GM12878 (cell line): ENCODE measurements at regions not wholly inside any gene's neighbourhood (a gene's known extent, or its start where the extent isn't known, plus 50 kb on each side); places are given as distances from the start of the nearest gene placed in this dataset.

Experiments used
- ATAC-seq: fragments of 200-7000 bp; cut with Tn5 transposase; 3 replicates; pipeline ENCODE4 v1.9.1; 2020; ENCODE audit warnings: mild to moderate bottlenecking, moderate library complexity
- BruUV-seq: library from RNA; stranded (reverse); fragments of 400-500 nt; replicated peaks from 2 replicates; lab custom pipeline; 2021; lab: Mats Ljungman, UMichigan
- CTCF ChIA-PET: fragments of 300-600 bp; sonication (Branson Sonifier 250); formaldehyde crosslinking; extraction: SDS; loops from one replicate; lab custom pipeline; 2021; ENCODE audit warnings: inconsistent platforms; lab: Yijun Ruan, JAX
- POLR2A ChIA-PET: fragments of 350-600 bp; formaldehyde crosslinking; extraction: SDS; loops from one replicate; lab custom pipeline; 2021; ENCODE audit warnings: inconsistent platforms; lab: Charles Lee
- RAD21 ChIA-PET: fragments of 300-600 bp; sonication (Branson Sonifier 250); formaldehyde crosslinking; loops from one replicate; lab custom pipeline; 2023; ENCODE audit warnings: antibody characterized with exemption; ENCODE audit not compliant: unreplicated experiment; lab: Charles Lee
- SMC1A ChIA-PET: fragments of 300-600 bp; sonication (Branson Sonifier 250); formaldehyde crosslinking; loops from one replicate; lab custom pipeline; 2023; ENCODE audit not compliant: unreplicated experiment, uncharacterized antibody; lab: Charles Lee
- DNase-seq: peaks from one replicate; pipeline ENCODE4 v3.0.0-alpha.2; 2011; ENCODE audit warnings: low read depth, low spot score
- FAIRE-seq: peaks from 3 replicates; lab custom pipeline; 2011; peaks lifted over from hg19 to GRCh38; lab: Jason Lieb, UNC
- H2AFZ ChIP-seq: 2 replicates; pipeline ENCODE4 v1.6.0; 2011; ENCODE audit warnings: low read depth, low read length, control low read depth; ENCODE audit not compliant: control insufficient read depth
- H3K27ac ChIP-seq: 2 replicates; pipeline ENCODE4 v1.5.1; 2011; ENCODE audit warnings: control low read depth; ENCODE audit not compliant: control insufficient read depth, insufficient read depth
- H3K27me3 ChIP-seq, 2 experiments: replicated peaks in 1 of 2; 2 replicates each; pipeline versions ENCODE4 v1.6.0 to v1.6.1; 2011; ENCODE audit warnings: low read length in 1 of 2; ENCODE audit not compliant: control insufficient read depth in 2 of 2, insufficient read depth in 2 of 2
- H3K36me3 ChIP-seq, 2 experiments: 2 replicates each; pipeline ENCODE4 v1.5.1; 2011; ENCODE audit warnings: low read length in 1 of 2; ENCODE audit not compliant: control insufficient read depth in 2 of 2, insufficient read depth in 2 of 2
- H3K4me1 ChIP-seq: 2 replicates; pipeline ENCODE4 v1.6.1; 2011; ENCODE audit warnings: mild to moderate bottlenecking, low read length, moderate library complexity, mixed read lengths; ENCODE audit not compliant: control insufficient read depth, insufficient read depth
- H3K4me2 ChIP-seq: 2 replicates; pipeline ENCODE4 v1.6.0; 2011; ENCODE audit warnings: control low read depth; ENCODE audit not compliant: control insufficient read depth, insufficient read depth
- H3K4me3 ChIP-seq: fragments of 200-600 bp; sonication (generic); 2 replicates; pipeline ENCODE4 v1.5.1; 2016
- H3K79me2 ChIP-seq: 2 replicates; pipeline ENCODE4 v1.6.0; 2011; ENCODE audit warnings: low read length; ENCODE audit not compliant: control insufficient read depth, insufficient read depth
- H3K9ac ChIP-seq: 2 replicates; pipeline ENCODE4 v1.8.0; 2011; ENCODE audit warnings: low read length, control low read depth, mixed read lengths; ENCODE audit not compliant: control insufficient read depth, insufficient read depth
- H3K9me3 ChIP-seq: replicated peaks from 3 replicates; pipeline ENCODE4 v1.5.1; 2011; ENCODE audit warnings: mild to moderate bottlenecking, low read length; ENCODE audit not compliant: control insufficient read depth, insufficient read depth
- H4K20me1 ChIP-seq: 2 replicates; pipeline ENCODE4 v1.6.0; 2011; ENCODE audit not compliant: control insufficient read depth, insufficient read depth
- BRCA1 ChIP-seq: IDR thresholded peaks from 2 replicates; pipeline ENCODE4 v1.6.1; 2011; ENCODE audit warnings: low read depth, low read length, improper control_type of control experiment
- CHD4 ChIP-seq: fragments of 200-600 bp; sonication (generic); IDR thresholded peaks from 2 replicates; pipeline ENCODE4 v1.6.1; 2016; ENCODE audit warnings: mild to moderate bottlenecking
- HCFC1 ChIP-seq: fragments of 150-350 bp; IDR thresholded peaks from 2 replicates; pipeline ENCODE4 v1.6.1; 2014; ENCODE audit warnings: low read length
- POLR2AphosphoS2 ChIP-seq: IDR thresholded peaks from 2 replicates; pipeline ENCODE4 v1.6.1; 2011; ENCODE audit warnings: low read depth, mild to moderate bottlenecking, low read length, improper control_type of control experiment, moderate library complexity
- POU2F2 ChIP-seq: IDR thresholded peaks from 3 replicates; pipeline ENCODE4 v1.6.1; 2011; ENCODE audit warnings: low read depth, mild to moderate bottlenecking, low read length, borderline replicate concordance
- RCOR1 ChIP-seq: conservative IDR thresholded peaks from 2 replicates; pipeline ENCODE4 v1.6.1; 2012; ENCODE audit warnings: low read depth, low read length, improper control_type of control experiment
- SREBF2 ChIP-seq: IDR thresholded peaks from 2 replicates; pipeline ENCODE4 v1.6.1; 2012; ENCODE audit warnings: mild to moderate bottlenecking, low read length
- TARDBP ChIP-seq: IDR thresholded peaks from 2 replicates; pipeline ENCODE4 v1.6.1; 2016; ENCODE audit warnings: borderline replicate concordance
- USF1 ChIP-seq: IDR thresholded peaks from 2 replicates; pipeline ENCODE4 v1.6.1; 2011; ENCODE audit warnings: borderline replicate concordance, low read depth, mild to moderate bottlenecking, moderate library complexity, mixed read lengths, low read length; ENCODE audit not compliant: insufficient read depth; ENCODE audit errors: extremely low read length
- YBX1 ChIP-seq: fragments of 450-650 bp; IDR thresholded peaks from 2 replicates; pipeline ENCODE4 v1.6.1; 2016; ENCODE audit warnings: antibody characterized with exemption
- ZBTB11 ChIP-seq: fragments of 450-650 bp; formaldehyde crosslinking; IDR thresholded peaks from 2 replicates; pipeline ENCODE4 v1.5.0; 2022; ENCODE audit warnings: mild to moderate bottlenecking, missing genetic modification characterization
- ZZZ3 ChIP-seq: IDR thresholded peaks from 2 replicates; pipeline ENCODE4 v1.6.1; 2011; ENCODE audit warnings: low read depth; ENCODE audit not compliant: control insufficient read depth, insufficient read length
- WGBS: methylation state at CpG from one replicate; pipeline ENCODE4 v1.1.6; 2016; ENCODE audit warnings: low lambda C conversion rate; ENCODE audit not compliant: insufficient replicate concordance, insufficient coverage; ENCODE audit errors: missing lambda C conversion rate; 5-methylcytosine and 5-hydroxymethylcytosine counted together
- in situ Hi-C: fragments of 300-500 bp; cut with MboI; formaldehyde crosslinking; loops from 9 replicates; pipeline ENCODE4 v1.14.3; 2018; ENCODE audit warnings: mixed read lengths
- intact Hi-C: fragments of 100-400 bp; cut with micrococcal nuclease; formaldehyde crosslinking; loops from one replicate; pipeline ENCODE4 v1.14.2; 2022; ENCODE audit not compliant: unreplicated experiment

GRCh38 chr2:129337076-129337475, 642.4 kb upstream of the RAB6C start:
- H4K20me1 ChIP-seq = no peaks in the 10 kb centered on the region
- TF ChIP-seq SREBF2 = no peak
- TF ChIP-seq ZBTB11 (CRISPR knock-in tag) = no peak
- no peak for TF ChIP-seq ZZZ3
- TF ChIP-seq POLR2AphosphoS2 = no peak
- no peak for TF ChIP-seq RCOR1
- no peak for TF ChIP-seq BRCA1
- no peak for TF ChIP-seq TARDBP
- no peak for TF ChIP-seq POU2F2
- TF ChIP-seq HCFC1 = no peak
- no peak for TF ChIP-seq CHD4
- no peak for TF ChIP-seq YBX1
- TF ChIP-seq USF1 = no peak
- H2AFZ ChIP-seq = no peak overlapping the region
- in situ Hi-C loops (no loop called here), intact Hi-C loops (no loop called here)
- FAIRE-seq (no peak), DNase-seq (no peak), ATAC-seq (no peak)
- no peak overlapping the region for H3K27ac ChIP-seq
- no peaks in the 10 kb centered on the region for H3K27me3 ChIP-seq
- no TSS peak for BruUV-seq
- H3K79me2 ChIP-seq = no peaks in the 10 kb centered on the region
- H3K4me2 ChIP-seq = no peak overlapping the region
- POLR2A ChIA-PET = no interaction called here
- WGBS = 72% methylated on average over 6 of the region's 6 CpGs
- SMC1A ChIA-PET = interaction anchor here (0.8 kb wide), 1 partner anchor 10 kb away, joined by 3 read pairs; no protein-coding TSS in a partner anchor
- H3K9me3 ChIP-seq = peaks cover 1% of the 10 kb centered on the region; the same call in 2 of the 3 replicates
- no peak overlapping the region for H3K9ac ChIP-seq
- RAD21 ChIA-PET = no interaction called here
- H3K4me3 ChIP-seq = no peak overlapping the region
- H3K36me3 ChIP-seq = no peaks in the 10 kb centered on the region
- H3K4me1 ChIP-seq = no peaks in the 10 kb centered on the region
- CTCF ChIA-PET = no interaction called here
